ENCODE measurements at regions not wholly inside any gene's neighbourhood (a gene's known extent, or its start where the extent isn't known, plus 50 kb on each side); places are given as distances from the start of the nearest gene placed in this dataset.

DNA sequence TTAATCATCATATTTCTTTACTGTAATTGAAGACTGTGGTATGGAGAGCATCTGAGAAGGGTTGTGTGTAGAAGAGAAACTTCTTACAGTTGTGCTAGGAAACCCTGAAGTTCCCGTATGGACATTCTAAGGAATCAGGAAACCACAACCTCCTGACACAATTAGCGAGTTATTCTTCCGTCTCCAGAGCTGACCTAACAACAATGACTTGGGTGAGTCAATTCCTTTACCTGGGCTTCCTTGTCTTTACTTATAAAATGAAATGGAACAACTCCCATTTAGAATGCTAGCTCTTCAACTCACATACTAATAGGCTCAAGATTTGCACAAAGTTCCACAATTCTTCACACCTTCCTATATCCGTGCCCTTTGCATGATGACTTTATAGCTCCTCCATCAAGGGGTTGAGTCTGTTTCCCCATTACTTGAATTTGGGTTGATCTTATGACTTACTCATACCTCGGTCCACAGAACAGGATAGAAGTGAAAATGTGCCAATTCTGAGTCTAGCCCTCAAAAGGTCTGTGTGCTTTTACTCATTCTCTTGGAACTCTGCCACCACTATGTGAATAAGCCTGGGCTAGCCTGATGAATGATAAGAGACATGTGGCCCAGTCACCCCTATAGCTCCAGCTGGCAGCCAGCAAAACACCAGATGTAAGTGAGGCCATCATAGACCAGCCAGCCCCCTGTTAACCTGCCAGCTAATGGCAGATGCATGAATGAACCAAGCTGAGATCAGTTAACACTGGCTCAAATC is 459.4 kb downstream of the ETNK1 start:
- TF ChIP-seq, protein P1, sequence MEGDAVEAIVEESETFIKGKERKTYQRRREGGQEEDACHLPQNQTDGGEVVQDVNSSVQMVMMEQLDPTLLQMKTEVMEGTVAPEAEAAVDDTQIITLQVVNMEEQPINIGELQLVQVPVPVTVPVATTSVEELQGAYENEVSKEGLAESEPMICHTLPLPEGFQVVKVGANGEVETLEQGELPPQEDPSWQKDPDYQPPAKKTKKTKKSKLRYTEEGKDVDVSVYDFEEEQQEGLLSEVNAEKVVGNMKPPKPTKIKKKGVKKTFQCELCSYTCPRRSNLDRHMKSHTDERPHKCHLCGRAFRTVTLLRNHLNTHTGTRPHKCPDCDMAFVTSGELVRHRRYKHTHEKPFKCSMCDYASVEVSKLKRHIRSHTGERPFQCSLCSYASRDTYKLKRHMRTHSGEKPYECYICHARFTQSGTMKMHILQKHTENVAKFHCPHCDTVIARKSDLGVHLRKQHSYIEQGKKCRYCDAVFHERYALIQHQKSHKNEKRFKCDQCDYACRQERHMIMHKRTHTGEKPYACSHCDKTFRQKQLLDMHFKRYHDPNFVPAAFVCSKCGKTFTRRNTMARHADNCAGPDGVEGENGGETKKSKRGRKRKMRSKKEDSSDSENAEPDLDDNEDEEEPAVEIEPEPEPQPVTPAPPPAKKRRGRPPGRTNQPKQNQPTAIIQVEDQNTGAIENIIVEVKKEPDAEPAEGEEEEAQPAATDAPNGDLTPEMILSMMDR (IDR thresholded peaks at IDR 0.05): no peak
- no peak for TF ChIP-seq SP1 (CRISPR knock-in tag; conservative IDR thresholded peaks at IDR 0.05)
- TF ChIP-seq, protein P2, sequence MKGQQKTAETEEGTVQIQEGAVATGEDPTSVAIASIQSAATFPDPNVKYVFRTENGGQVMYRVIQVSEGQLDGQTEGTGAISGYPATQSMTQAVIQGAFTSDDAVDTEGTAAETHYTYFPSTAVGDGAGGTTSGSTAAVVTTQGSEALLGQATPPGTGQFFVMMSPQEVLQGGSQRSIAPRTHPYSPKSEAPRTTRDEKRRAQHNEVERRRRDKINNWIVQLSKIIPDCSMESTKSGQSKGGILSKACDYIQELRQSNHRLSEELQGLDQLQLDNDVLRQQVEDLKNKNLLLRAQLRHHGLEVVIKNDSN (CRISPR knock-in tag; IDR thresholded peaks at IDR 0.05): no peak
- TF ChIP-seq ELF4 (CRISPR knock-in tag; IDR thresholded peaks at IDR 0.05; ENCODE audit: low read depth): no peak
- no peak for TF ChIP-seq IRF2 (CRISPR knock-in tag; IDR thresholded peaks at IDR 0.05; ENCODE audit: borderline replicate concordance, low read depth)
- no peak for TF ChIP-seq NFYB (CRISPR knock-in tag; conservative IDR thresholded peaks at IDR 0.05; ENCODE audit: low read depth)
- TF ChIP-seq, protein P3, sequence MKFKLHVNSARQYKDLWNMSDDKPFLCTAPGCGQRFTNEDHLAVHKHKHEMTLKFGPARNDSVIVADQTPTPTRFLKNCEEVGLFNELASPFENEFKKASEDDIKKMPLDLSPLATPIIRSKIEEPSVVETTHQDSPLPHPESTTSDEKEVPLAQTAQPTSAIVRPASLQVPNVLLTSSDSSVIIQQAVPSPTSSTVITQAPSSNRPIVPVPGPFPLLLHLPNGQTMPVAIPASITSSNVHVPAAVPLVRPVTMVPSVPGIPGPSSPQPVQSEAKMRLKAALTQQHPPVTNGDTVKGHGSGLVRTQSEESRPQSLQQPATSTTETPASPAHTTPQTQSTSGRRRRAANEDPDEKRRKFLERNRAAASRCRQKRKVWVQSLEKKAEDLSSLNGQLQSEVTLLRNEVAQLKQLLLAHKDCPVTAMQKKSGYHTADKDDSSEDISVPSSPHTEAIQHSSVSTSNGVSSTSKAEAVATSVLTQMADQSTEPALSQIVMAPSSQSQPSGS (CRISPR knock-in tag; IDR thresholded peaks at IDR 0.05; ENCODE audit: borderline replicate concordance, low read depth): no peak
- TF ChIP-seq, protein P4, sequence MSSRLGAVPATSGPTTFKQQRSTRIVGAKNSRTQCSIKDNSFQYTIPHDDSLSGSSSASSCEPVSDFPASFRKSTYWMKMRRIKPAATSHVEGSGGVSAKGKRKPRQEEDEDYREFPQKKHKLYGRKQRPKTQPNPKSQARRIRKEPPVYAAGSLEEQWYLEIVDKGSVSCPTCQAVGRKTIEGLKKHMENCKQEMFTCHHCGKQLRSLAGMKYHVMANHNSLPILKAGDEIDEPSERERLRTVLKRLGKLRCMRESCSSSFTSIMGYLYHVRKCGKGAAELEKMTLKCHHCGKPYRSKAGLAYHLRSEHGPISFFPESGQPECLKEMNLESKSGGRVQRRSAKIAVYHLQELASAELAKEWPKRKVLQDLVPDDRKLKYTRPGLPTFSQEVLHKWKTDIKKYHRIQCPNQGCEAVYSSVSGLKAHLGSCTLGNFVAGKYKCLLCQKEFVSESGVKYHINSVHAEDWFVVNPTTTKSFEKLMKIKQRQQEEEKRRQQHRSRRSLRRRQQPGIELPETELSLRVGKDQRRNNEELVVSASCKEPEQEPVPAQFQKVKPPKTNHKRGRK (CRISPR knock-in tag; IDR thresholded peaks at IDR 0.05; ENCODE audit: borderline replicate concordance): no peak
